ENCODE measurements at regions not wholly inside any gene's neighbourhood (a gene's known extent, or its start where the extent isn't known, plus 50 kb on each side); places are given as distances from the start of the nearest gene placed in this dataset.

DNA sequence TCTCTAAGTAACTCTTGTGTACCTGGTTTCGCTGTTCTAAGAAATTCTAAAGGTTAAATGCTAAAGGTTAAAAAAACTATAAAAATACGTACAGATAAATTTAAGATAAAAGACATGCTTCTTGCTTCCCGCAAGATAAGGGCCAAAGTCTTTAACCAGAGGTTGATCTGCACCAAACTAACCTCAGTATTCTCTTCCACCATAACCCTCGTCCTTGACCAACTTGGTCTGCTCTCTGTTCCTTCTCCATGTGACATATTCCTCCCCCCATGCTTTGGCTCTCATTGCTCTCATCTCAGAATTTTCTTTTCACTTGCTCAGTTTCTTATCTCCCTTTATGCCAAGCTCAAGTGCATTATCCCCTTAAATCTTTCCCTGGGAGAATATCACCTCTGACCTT, 330.5 kb upstream of the ZFHX3 start (continued):
- TF ChIP-seq RNF2 (IDR thresholded peaks at IDR 0.05; ENCODE audit: borderline replicate concordance, low read depth, low read length, missing control alignments, poor library complexity, severe bottlenecking) (no peak), RAD21 (IDR thresholded peaks at IDR 0.05 in 1 of 2, conservative IDR thresholded peaks at IDR 0.05 in 1 of 2; ENCODE audit: low read depth in 2 of 2, low read length in 2 of 2) (no peak), SIX5 (IDR thresholded peaks at IDR 0.05; ENCODE audit: low read depth, low read length) (no peak), POLR2AphosphoS5 (IDR thresholded peaks at IDR 0.05; ENCODE audit: low read depth, low read length) (no peak)

All from H1 (cell line).